HG03354 (cell line): ENCODE measurements at regions not wholly inside any gene's neighbourhood (a gene's known extent, or its start where the extent isn't known, plus 50 kb on each side); places are given as distances from the start of the nearest gene placed in this dataset.
"Not testable (repeated sequence)": the region's sequence is repeated elsewhere in the genome, so short reads cannot be mapped to it uniquely, and the experiment has no call there.

Experiments
- ATAC-seq: cut with Tn5 transposase; IDR thresholded peaks from one replicate; pipeline ENCODE4 v1.9.1; 2021; ENCODE audit warnings: mild to moderate bottlenecking; ENCODE audit not compliant: unreplicated experiment, poor library complexity, severe bottlenecking

GRCh38 chr5:102154791-102155605, 141.1 kb downstream of the SLCO4C1 start:
- ATAC-seq = peak; percentile 63

- ATAC-seq = peak; percentile 13
These were observed 141.8 kb downstream of the SLCO4C1 start for GRCh38 chr5:102154291-102154690.

- ATAC-seq = peak; percentile 83
These were observed 142.9 kb downstream of the SLCO4C1 start for GRCh38 chr5:102153003-102153759.

GRCh38 chr5:102139029-102139428, 157.1 kb downstream of the SLCO4C1 start:
- ATAC-seq = no peak

- no peak for ATAC-seq
These were observed 157.8 kb downstream of the SLCO4C1 start for GRCh38 chr5:102138243-102138653.

- no peak for ATAC-seq
These were observed 165.2 kb downstream of the SLCO4C1 start for GRCh38 chr5:102130890-102131289.

GRCh38 chr5:102130386-102130785, 165.7 kb downstream of the SLCO4C1 start:
- ATAC-seq = no peak

- ATAC-seq = no peak
These were observed 176.8 kb downstream of the SLCO4C1 start for GRCh38 chr5:102119252-102119651.

- ATAC-seq = no peak
These were observed 180.3 kb downstream of the SLCO4C1 start for GRCh38 chr5:102115736-102116135.

- no peak for ATAC-seq
These were observed 181.5 kb downstream of the SLCO4C1 start for GRCh38 chr5:102114525-102115069.

- ATAC-seq = no peak
These were observed 188.2 kb downstream of the SLCO4C1 start for GRCh38 chr5:102107865-102108264.

GRCh38 chr5:102106599-102106998, 189.5 kb downstream of the SLCO4C1 start:
- no peak for ATAC-seq

GRCh38 chr5:102099766-102100331, 196.2 kb downstream of the SLCO4C1 start:
- ATAC-seq = no peak

- ATAC-seq = not testable (repeated sequence)
These were observed 197.0 kb downstream of the SLCO4C1 start for GRCh38 chr5:102099083-102099482.

- not testable (repeated sequence) for ATAC-seq
These were observed 197.5 kb downstream of the SLCO4C1 start for GRCh38 chr5:102098606-102099005.

- ATAC-seq = peak; percentile 95
These were observed 205.3 kb downstream of the SLCO4C1 start for GRCh38 chr5:102090770-102091169.

GRCh38 chr5:102089883-102090282, 206.2 kb downstream of the SLCO4C1 start:
- ATAC-seq = no peak

GRCh38 chr5:102087906-102088305, 208.2 kb downstream of the SLCO4C1 start:
- no peak for ATAC-seq

GRCh38 chr5:102080288-102080687, 215.8 kb downstream of the SLCO4C1 start:
- ATAC-seq = no peak

- ATAC-seq = no peak
These were observed 218.2 kb downstream of the SLCO4C1 start for GRCh38 chr5:102077920-102078319.
